ENCODE measurements at regions not wholly inside any gene's neighbourhood (a gene's known extent, or its start where the extent isn't known, plus 50 kb on each side); places are given as distances from the start of the nearest gene placed in this dataset.

- TF ChIP-seq CTCF (conservative IDR thresholded peaks at IDR 0.05; ENCODE audit: low read depth, low read length) (no peak), EZH2 (IDR thresholded peaks at IDR 0.05; ENCODE audit: borderline replicate concordance, low read depth, low read length, poor library complexity, severe bottlenecking) (no peak)
These were observed 245.5 kb downstream of the TBL1XR1 start for GRCh38 chr3:176951586-176952292.
